ENCODE measurements at regions not wholly inside any gene's neighbourhood (a gene's known extent, or its start where the extent isn't known, plus 50 kb on each side); places are given as distances from the start of the nearest gene placed in this dataset.

GRCh38 chr12:105580821-105581352, 250.4 kb downstream of the C12orf75 start:
- no peak for TF ChIP-seq CTCF (conservative IDR thresholded peaks at IDR 0.05 in 1 of 2, IDR thresholded peaks at IDR 0.05 in 1 of 2; ENCODE audit: low read depth in 1 of 2, low read length in 2 of 2)
- no peak for TF ChIP-seq EZH2 (IDR thresholded peaks at IDR 0.05; ENCODE audit: low read length, missing control alignments)

Data from fibroblast of lung (primary cell).